ENCODE measurements at regions not wholly inside any gene's neighbourhood (a gene's known extent, or its start where the extent isn't known, plus 50 kb on each side); places are given as distances from the start of the nearest gene placed in this dataset.

DNA sequence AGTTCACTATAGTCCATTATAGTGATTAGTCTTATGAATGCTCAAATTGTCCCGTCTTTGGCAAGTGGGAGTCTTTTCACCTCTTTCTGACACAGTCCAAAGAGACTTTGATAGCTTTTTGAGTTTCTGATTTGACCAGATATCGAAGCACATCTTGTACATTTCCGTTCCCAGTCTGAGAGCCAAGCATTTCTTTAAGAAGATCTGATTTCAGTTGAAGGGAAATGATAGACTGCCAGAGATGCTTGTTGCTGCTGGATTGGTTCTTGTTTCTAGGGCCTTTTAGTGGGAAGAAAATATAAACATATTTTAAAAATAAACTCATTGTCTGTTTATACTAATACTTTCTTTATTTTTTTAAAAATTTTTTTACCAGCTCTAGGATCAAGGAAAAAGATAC is 54.1 kb upstream of the IER3 start:
- Mint-ChIP-seq H3K36me3 (ENCODE audit: low read depth) (no peaks in the 10 kb centered on the region), H3K27me3 (ENCODE audit: low read depth) (no peaks in the 10 kb centered on the region), H3K9me3 (ENCODE audit: low read depth) (no peaks in the 10 kb centered on the region), H3K27ac (ENCODE audit: unreplicated experiment) (peak overlapping the region; percentile 73), H3K4me1 (ENCODE audit: low read depth) (peaks cover 47% of the 10 kb centered on the region), H3K4me3 (ENCODE audit: unreplicated experiment) (no peak overlapping the region)
- TF ChIP-seq, protein P1, sequence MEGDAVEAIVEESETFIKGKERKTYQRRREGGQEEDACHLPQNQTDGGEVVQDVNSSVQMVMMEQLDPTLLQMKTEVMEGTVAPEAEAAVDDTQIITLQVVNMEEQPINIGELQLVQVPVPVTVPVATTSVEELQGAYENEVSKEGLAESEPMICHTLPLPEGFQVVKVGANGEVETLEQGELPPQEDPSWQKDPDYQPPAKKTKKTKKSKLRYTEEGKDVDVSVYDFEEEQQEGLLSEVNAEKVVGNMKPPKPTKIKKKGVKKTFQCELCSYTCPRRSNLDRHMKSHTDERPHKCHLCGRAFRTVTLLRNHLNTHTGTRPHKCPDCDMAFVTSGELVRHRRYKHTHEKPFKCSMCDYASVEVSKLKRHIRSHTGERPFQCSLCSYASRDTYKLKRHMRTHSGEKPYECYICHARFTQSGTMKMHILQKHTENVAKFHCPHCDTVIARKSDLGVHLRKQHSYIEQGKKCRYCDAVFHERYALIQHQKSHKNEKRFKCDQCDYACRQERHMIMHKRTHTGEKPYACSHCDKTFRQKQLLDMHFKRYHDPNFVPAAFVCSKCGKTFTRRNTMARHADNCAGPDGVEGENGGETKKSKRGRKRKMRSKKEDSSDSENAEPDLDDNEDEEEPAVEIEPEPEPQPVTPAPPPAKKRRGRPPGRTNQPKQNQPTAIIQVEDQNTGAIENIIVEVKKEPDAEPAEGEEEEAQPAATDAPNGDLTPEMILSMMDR (IDR thresholded peaks at IDR 0.05): no peak
- no peak for DNase-seq (ENCODE audit: low spot score)

DNA sequence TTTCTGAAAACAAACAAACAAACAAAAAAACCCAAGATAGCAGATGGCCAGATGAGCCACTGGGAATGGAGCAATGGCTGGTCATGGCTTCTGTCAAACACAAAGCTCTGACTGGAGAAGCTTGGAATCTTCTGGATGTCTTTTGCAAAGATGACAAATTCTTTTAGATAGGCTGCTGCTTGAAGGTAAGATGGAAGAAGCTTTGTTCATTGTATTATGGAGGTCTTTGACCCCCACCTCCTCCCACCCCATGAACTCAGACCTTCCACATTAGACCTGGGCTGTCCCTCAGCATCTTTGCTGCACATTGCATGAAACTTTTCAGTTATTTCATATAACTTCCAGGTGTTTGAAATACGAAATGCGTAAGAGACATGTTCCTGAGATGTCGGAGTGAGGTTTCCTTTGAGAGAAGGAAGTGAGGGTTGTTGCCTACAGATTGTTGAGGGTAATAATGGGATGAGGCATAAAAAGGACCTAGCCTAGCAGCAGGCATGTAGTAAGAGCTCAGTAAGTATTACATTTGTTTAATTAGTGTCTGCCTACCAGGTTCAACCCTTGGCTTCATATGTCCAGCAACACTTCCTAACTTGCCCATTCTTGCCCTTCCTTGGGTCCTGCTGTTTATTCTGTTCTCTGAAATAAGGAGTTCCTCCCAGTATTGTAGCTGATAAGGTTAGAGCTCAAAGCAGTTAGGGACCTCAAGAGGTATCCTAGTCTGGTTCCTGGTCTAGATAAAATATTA is 51.4 kb upstream of the IER3 start:
- no peaks in the 10 kb centered on the region for H3K36me3 Mint-ChIP-seq (ENCODE audit: low read depth)
- H3K9me3 Mint-ChIP-seq (ENCODE audit: low read depth): no peaks in the 10 kb centered on the region
- DNase-seq (ENCODE audit: low spot score): no peak
- H3K4me1 Mint-ChIP-seq (ENCODE audit: low read depth): peaks cover 37% of the 10 kb centered on the region
- H3K27ac Mint-ChIP-seq (ENCODE audit: unreplicated experiment): no peak overlapping the region
- TF ChIP-seq, protein P1 (IDR thresholded peaks at IDR 0.05): no peak
- no peak overlapping the region for H3K4me3 Mint-ChIP-seq (ENCODE audit: unreplicated experiment)
- no peaks in the 10 kb centered on the region for H3K27me3 Mint-ChIP-seq (ENCODE audit: low read depth)

Measured in chondrocyte (in vitro differentiated cells).